Caco-2 (cell line): ENCODE measurements at regions not wholly inside any gene's neighbourhood (a gene's known extent, or its start where the extent isn't known, plus 50 kb on each side); places are given as distances from the start of the nearest gene placed in this dataset.

Source experiments
- BruUV-seq: library from RNA; stranded (reverse); fragments of 400-500 nt; replicated peaks from 2 replicates; lab custom pipeline; 2021; lab: Mats Ljungman, UMichigan
- CTCF ChIA-PET: fragments of 300-600 bp; sonication (Branson Sonifier 250); formaldehyde crosslinking; loops from one replicate; lab custom pipeline; 2022; ENCODE audit warnings: antibody characterized with exemption; lab: Charles Lee
- POLR2A ChIA-PET: fragments of 300-600 bp; sonication (Branson Sonifier 250); formaldehyde crosslinking; loops from one replicate; lab custom pipeline; 2022; ENCODE audit warnings: antibody characterized with exemption; lab: Charles Lee
- DNase-seq, 2 experiments: peaks; one replicate each; pipeline versions ENCODE4 v3.0.0 to v3.0.0-alpha.2; 2020 to 2022
- H3K27me3 ChIP-seq: replicated peaks from 2 replicates; pipeline ENCODE4 v1.6.0; 2011; ENCODE audit warnings: low read length; ENCODE audit not compliant: control insufficient read depth, insufficient read depth
- H3K36me3 ChIP-seq: 2 replicates; pipeline ENCODE4 v1.5.1; 2011; ENCODE audit warnings: low read length; ENCODE audit not compliant: control insufficient read depth, insufficient read depth
- H3K4me1 ChIP-seq: fragments of 250-450 bp; sonication (Bioruptor Pico); 2 replicates; pipeline ENCODE4 v1.5.1; 2020; ENCODE audit warnings: mild to moderate bottlenecking
- H3K4me3 ChIP-seq: 2 replicates; pipeline ENCODE4 v1.5.1; 2011; ENCODE audit warnings: low read depth, mild to moderate bottlenecking, control low read depth, low read length
- H3K9me3 ChIP-seq: fragments of 250-450 bp; sonication (Bioruptor Pico); 2 replicates; pipeline ENCODE4 v1.5.1; 2020; ENCODE audit warnings: mild to moderate bottlenecking, moderate library complexity
- H3K27ac Mint-ChIP-seq: one replicate; pipeline ENCODE4 v1.8.0; 2022; ENCODE audit warnings: mixed read lengths; ENCODE audit not compliant: unreplicated experiment
- H3K27me3 Mint-ChIP-seq: one replicate; pipeline ENCODE4 v1.8.0; 2022; ENCODE audit warnings: mixed read lengths; ENCODE audit not compliant: insufficient read depth, unreplicated experiment
- H3K36me3 Mint-ChIP-seq: one replicate; pipeline ENCODE4 v1.8.0; 2022; ENCODE audit warnings: mild to moderate bottlenecking, mixed read lengths; ENCODE audit not compliant: insufficient read depth, unreplicated experiment
- H3K4me1 Mint-ChIP-seq: one replicate; pipeline ENCODE4 v1.8.0; 2022; ENCODE audit warnings: low read depth, mixed read lengths; ENCODE audit not compliant: unreplicated experiment
- H3K4me3 Mint-ChIP-seq: one replicate; pipeline ENCODE4 v1.8.0; 2022; ENCODE audit warnings: mild to moderate bottlenecking, moderate library complexity, mixed read lengths; ENCODE audit not compliant: unreplicated experiment
- H3K9me3 Mint-ChIP-seq: one replicate; pipeline ENCODE4 v1.8.0; 2022; ENCODE audit warnings: mixed read lengths; ENCODE audit not compliant: unreplicated experiment
- CTCF ChIP-seq, 2 experiments: fragments of 200-600 bp in 1 of 2; IDR thresholded peaks; 1 replicate in 1 of 2; 2 replicates in 1 of 2; pipeline versions ENCODE4 v1.5.1 to v1.8.0; 2011 to 2022; ENCODE audit warnings: antibody characterized with exemption in 1 of 2, control low read depth in 1 of 2, inconsistent platforms in 1 of 2, low read depth in 1 of 2, low read length in 1 of 2, mild to moderate bottlenecking in 1 of 2, moderate library complexity in 1 of 2; ENCODE audit not compliant: insufficient read depth in 1 of 2, severe bottlenecking in 1 of 2, unreplicated experiment in 1 of 2
- intact Hi-C: fragments of 100-400 bp; cut with micrococcal nuclease; formaldehyde crosslinking; loops from one replicate; pipeline ENCODE4 v1.10.0; 2022; ENCODE audit not compliant: unreplicated experiment

GRCh38 chr6:147910281-147910680 lies 401.8 kb downstream of the SAMD5 start:
- DNase-seq, result no peak
- intact Hi-C loops, result no loop called here
- no peaks in the 10 kb centered on the region for H3K4me1 Mint-ChIP-seq
- Histone ChIP-seq H3K27me3 (no peaks in the 10 kb centered on the region), H3K9me3 (no peaks in the 10 kb centered on the region), H3K4me3 (no peak overlapping the region), H3K4me1 (no peaks in the 10 kb centered on the region), H3K36me3 (no peaks in the 10 kb centered on the region)
- H3K4me3 Mint-ChIP-seq, result no peak overlapping the region
- POLR2A ChIA-PET, result no interaction called here
- no peaks in the 10 kb centered on the region for H3K36me3 Mint-ChIP-seq
- CTCF ChIA-PET, result no interaction called here
- no peaks in the 10 kb centered on the region for H3K27me3 Mint-ChIP-seq
- H3K9me3 Mint-ChIP-seq, result no peaks in the 10 kb centered on the region
- TF ChIP-seq CTCF (IDR thresholded peaks at IDR 0.05; ENCODE audit: insufficient read depth in 1 of 2, low read depth in 1 of 2, low read length in 1 of 2, severe bottlenecking in 1 of 2, unreplicated experiment in 1 of 2), result no peak
- BruUV-seq, result no TSS peak
- no peak overlapping the region for H3K27ac Mint-ChIP-seq

DNA sequence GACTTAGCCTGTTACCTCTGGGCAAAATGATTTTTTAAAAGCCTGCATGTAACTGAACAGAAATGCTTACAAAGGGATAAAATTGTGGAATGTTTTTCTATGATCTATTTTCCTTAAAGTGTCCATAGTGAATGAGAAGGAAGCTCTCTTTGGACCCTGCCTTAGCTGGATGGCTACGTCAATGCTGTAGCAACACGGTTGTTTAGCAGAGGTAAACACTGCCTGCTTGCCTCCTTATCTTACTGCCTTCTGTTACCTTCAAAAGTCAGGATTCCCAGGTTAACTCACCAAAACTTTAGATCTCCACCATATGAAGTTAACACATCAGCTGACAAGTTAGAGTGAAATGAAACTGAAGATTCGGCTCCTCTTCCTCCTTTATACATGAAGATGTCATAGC lies 402.6 kb downstream of the SAMD5 start:
- ChIA-PET POLR2A (no interaction called here), CTCF (no interaction called here)
- no peak for TF ChIP-seq CTCF (IDR thresholded peaks at IDR 0.05; ENCODE audit: insufficient read depth in 1 of 2, low read depth in 1 of 2, low read length in 1 of 2, severe bottlenecking in 1 of 2, unreplicated experiment in 1 of 2)
- Histone ChIP-seq H3K36me3 (no peaks in the 10 kb centered on the region), H3K4me3 (no peak overlapping the region), H3K4me1 (no peaks in the 10 kb centered on the region), H3K27me3 (no peaks in the 10 kb centered on the region), H3K9me3 (no peaks in the 10 kb centered on the region)
- no peak for DNase-seq
- Mint-ChIP-seq H3K27ac (no peak overlapping the region), H3K9me3 (no peaks in the 10 kb centered on the region), H3K27me3 (no peaks in the 10 kb centered on the region), H3K4me1 (no peaks in the 10 kb centered on the region), H3K4me3 (no peak overlapping the region), H3K36me3 (no peaks in the 10 kb centered on the region)
- intact Hi-C loops, result no loop called here
- BruUV-seq, result no TSS peak

DNA sequence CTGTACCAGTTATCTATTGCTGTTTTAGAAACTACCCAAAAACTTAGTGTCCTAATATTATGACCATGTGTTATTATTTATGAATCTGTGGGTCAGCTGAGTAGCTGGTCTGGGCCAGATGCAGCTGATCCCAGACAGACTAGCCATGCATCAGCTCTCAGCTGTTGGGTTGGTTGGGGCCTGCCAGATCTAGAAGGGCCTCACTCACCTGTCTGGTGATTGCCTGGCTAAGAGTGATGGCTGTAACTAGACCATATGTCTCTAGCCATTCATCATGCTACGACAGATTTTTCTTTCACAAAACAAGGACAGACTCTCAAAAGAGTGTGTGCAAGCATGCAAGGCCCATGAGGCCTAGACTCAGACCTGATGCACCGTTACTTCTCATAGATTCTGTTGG lies 403.2 kb downstream of the SAMD5 start:
- no peaks in the 10 kb centered on the region for H3K9me3 ChIP-seq
- H3K27ac Mint-ChIP-seq, result no peak overlapping the region
- H3K27me3 Mint-ChIP-seq, result no peaks in the 10 kb centered on the region
- no peak for TF ChIP-seq CTCF (IDR thresholded peaks at IDR 0.05; ENCODE audit: insufficient read depth in 1 of 2, low read depth in 1 of 2, low read length in 1 of 2, severe bottlenecking in 1 of 2, unreplicated experiment in 1 of 2)
- no peaks in the 10 kb centered on the region for H3K36me3 ChIP-seq
- ChIA-PET POLR2A (no interaction called here), CTCF (no interaction called here)
- H3K4me1 ChIP-seq, result no peaks in the 10 kb centered on the region
- H3K4me3 ChIP-seq, result no peak overlapping the region
- H3K27me3 ChIP-seq, result no peaks in the 10 kb centered on the region
- no peaks in the 10 kb centered on the region for H3K4me1 Mint-ChIP-seq
- no peaks in the 10 kb centered on the region for H3K36me3 Mint-ChIP-seq
- no peak for DNase-seq
- no peaks in the 10 kb centered on the region for H3K9me3 Mint-ChIP-seq
- intact Hi-C loops, result no loop called here
- no TSS peak for BruUV-seq
- H3K4me3 Mint-ChIP-seq, result no peak overlapping the region
